Neutrophil (primary cell): ENCODE measurements at regions not wholly inside any gene's neighbourhood (a gene's known extent, or its start where the extent isn't known, plus 50 kb on each side); places are given as distances from the start of the nearest gene placed in this dataset.
"Not testable (repeated sequence)": the region's sequence is repeated elsewhere in the genome, so short reads cannot be mapped to it uniquely, and the experiment has no call there.

Experiments used
- H3K27ac ChIP-seq: fragments of 200-600 bp; sonication (generic); 2 replicates; pipeline ENCODE4 v1.5.1; 2016; ENCODE audit warnings: mild to moderate bottlenecking, moderate library complexity
- H3K27me3 ChIP-seq: fragments of 200-600 bp; sonication (generic); 2 replicates; pipeline ENCODE4 v1.6.0; 2016; ENCODE audit warnings: mild to moderate bottlenecking
- H3K36me3 ChIP-seq: fragments of 200-600 bp; sonication (generic); 2 replicates; pipeline ENCODE4 v1.5.1; 2017
- H3K4me1 ChIP-seq, 2 experiments: fragments of 200-600 bp in 1 of 2; sonication (generic) in 1 of 2; 1 replicate in 1 of 2; 2 replicates in 1 of 2; pipeline versions ENCODE4 v1.5.1 to v1.6.1; 2013 to 2016; ENCODE audit warnings: low read depth in 1 of 2, low read length in 1 of 2, mild to moderate bottlenecking in 1 of 2, moderate library complexity in 1 of 2; ENCODE audit not compliant: control insufficient read depth in 1 of 2, insufficient read depth in 1 of 2
- H3K4me3 ChIP-seq, 2 experiments: fragments of 200-600 bp in 1 of 2; sonication (generic) in 1 of 2; 1 replicate in 1 of 2; 2 replicates in 1 of 2; pipeline ENCODE4 v1.5.1; 2013 to 2016; ENCODE audit warnings: low read depth in 1 of 2, low read length in 1 of 2, mild to moderate bottlenecking in 1 of 2, moderate library complexity in 1 of 2
- H3K9me3 ChIP-seq: fragments of 200-600 bp; sonication (generic); 2 replicates; pipeline ENCODE4 v1.5.1; 2016
- TF ChIP-seq, protein P1 (sequence below): fragments of 200-600 bp; sonication (generic); IDR thresholded peaks from 2 replicates; pipeline ENCODE4 v1.5.1; 2016; ENCODE audit warnings: antibody characterized with exemption

DNA sequence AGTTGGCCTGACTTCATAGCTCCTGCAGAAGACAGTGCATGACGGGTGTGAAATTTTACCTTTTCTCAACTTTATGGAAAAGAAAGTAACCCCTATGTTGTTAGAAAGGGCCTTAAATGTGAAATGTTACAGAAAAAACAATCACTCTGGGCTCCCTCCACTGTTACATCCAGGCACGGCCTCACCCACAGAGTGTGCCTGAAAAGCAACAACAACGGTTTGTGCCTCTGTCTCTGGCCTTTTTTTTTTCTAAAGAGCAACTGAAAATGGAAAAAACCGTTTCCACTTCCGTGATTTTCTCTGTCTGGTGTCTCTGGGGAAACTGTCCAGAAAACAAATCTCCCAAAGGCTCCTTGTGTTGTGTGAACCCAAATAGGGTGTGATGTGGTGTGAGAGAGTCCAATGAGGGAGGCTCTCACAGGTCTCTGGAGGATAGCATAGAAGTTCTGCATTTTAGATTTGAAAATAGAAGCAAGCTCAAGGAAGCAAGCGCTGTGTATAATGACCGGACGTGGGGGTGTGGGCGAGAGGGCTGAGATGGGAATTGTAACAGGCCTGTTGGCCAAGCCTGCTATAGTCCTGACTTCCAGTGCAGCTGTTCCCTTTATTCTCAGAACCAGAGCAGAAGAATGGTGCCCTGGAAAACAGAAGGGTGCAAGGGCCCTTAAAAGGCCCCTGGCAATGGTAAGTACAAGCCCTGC is 221.8 kb upstream of the TUT7 start:
- TF ChIP-seq, protein P1, sequence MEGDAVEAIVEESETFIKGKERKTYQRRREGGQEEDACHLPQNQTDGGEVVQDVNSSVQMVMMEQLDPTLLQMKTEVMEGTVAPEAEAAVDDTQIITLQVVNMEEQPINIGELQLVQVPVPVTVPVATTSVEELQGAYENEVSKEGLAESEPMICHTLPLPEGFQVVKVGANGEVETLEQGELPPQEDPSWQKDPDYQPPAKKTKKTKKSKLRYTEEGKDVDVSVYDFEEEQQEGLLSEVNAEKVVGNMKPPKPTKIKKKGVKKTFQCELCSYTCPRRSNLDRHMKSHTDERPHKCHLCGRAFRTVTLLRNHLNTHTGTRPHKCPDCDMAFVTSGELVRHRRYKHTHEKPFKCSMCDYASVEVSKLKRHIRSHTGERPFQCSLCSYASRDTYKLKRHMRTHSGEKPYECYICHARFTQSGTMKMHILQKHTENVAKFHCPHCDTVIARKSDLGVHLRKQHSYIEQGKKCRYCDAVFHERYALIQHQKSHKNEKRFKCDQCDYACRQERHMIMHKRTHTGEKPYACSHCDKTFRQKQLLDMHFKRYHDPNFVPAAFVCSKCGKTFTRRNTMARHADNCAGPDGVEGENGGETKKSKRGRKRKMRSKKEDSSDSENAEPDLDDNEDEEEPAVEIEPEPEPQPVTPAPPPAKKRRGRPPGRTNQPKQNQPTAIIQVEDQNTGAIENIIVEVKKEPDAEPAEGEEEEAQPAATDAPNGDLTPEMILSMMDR: no peak
- H3K4me3 ChIP-seq: no peak overlapping the region

DNA sequence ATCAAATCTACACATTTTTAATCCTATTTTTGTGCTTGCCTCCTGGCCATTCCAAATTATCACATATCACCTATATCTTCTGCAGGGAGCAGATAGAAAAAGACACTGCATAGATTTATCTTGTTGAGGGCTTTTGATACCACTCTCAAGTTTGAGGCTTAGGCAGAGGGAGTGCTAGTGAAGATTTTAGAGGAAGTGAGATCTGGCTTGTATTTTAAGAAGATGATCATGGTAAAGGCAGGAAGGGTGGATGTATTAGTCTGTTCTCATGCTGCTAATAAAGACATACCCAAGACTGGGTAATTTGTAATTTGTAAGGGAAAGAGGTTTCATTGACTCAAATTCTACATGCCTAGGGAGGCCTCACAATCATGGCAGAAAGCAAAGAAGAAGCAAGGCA is 220.9 kb upstream of the TUT7 start:
- no peaks in the 10 kb centered on the region for H3K4me1 ChIP-seq
- TF ChIP-seq, protein P1: no peak
- H3K9me3 ChIP-seq: no peaks in the 10 kb centered on the region
- no peak overlapping the region for H3K4me3 ChIP-seq
- H3K27me3 ChIP-seq: no peaks in the 10 kb centered on the region
- no peak overlapping the region for H3K27ac ChIP-seq
- H3K36me3 ChIP-seq: no peaks in the 10 kb centered on the region

More for the DNA sequence above, 221.8 kb upstream of the TUT7 start:
- H3K27me3 ChIP-seq: no peaks in the 10 kb centered on the region
- H3K9me3 ChIP-seq: no peaks in the 10 kb centered on the region
- H3K27ac ChIP-seq: no peak overlapping the region
- H3K4me1 ChIP-seq: no peaks in the 10 kb centered on the region
- no peaks in the 10 kb centered on the region for H3K36me3 ChIP-seq

DNA sequence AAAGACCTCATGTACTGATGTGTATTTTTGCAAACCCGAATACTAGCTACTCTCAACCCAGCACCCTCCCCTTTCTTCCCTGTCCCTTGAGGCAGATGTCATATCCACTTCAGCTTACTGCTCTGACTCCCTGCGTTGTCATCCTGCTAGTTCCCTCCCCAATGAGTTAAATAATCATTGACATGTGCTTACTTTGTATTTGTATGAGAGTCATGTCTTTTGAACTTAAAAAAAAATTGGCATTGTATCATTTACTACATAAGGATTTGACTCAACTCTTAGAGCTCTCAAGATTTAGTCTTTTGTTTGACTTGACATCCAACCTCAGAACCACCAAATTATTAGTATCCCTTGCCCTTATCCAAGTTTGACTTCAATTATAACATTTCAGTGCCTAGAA is 219.7 kb upstream of the TUT7 start:
- no peaks in the 10 kb centered on the region for H3K4me1 ChIP-seq
- no peak overlapping the region for H3K4me3 ChIP-seq
- H3K27me3 ChIP-seq: no peaks in the 10 kb centered on the region
- TF ChIP-seq, protein P1: no peak
- no peak overlapping the region for H3K27ac ChIP-seq
- H3K9me3 ChIP-seq: no peaks in the 10 kb centered on the region
- no peaks in the 10 kb centered on the region for H3K36me3 ChIP-seq

DNA sequence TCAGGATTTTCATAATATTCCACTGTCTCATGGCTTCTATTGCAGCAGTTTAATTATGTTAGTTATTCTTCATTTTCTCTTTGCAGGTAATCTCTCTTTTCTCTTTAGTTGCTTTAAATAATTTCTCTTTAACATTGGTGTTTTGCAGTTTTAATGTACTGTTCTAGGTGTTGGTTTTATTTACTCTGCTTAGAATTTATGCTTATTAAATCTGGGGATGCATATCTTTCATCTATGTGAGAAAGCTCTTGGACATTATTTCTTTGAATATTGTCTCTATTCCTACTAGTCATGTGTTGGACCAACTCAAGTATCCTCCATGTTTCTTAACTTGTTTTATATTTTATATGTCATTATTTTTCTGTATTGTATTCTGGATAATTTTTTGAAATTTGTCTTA is 218.7 kb upstream of the TUT7 start:
- Histone ChIP-seq H3K4me1 (no peaks in the 10 kb centered on the region), H3K27me3 (no peaks in the 10 kb centered on the region), H3K9me3 (no peaks in the 10 kb centered on the region), H3K4me3 (no peak overlapping the region), H3K27ac (no peak overlapping the region), H3K36me3 (no peaks in the 10 kb centered on the region)
- TF ChIP-seq, protein P1: no peak

DNA sequence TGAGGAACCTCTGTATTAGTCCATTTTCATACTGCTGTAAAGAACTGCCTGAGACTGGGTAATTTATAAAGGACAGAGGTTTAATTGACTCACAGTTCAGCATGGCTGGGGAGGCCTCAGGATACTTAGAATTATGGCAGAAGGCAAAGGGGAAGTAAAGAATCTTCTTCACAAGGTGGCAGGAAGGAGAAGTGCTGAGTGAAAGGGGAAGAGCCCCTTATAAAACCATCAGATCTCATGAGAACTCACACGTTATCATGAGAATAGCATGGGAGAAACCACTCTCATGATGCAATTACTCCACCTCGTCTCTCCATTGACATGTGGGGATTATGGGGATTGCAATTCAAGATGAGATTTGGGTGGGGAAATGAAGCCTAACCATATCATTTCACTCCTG is 211.4 kb upstream of the TUT7 start:
- not testable (repeated sequence) for H3K4me3 ChIP-seq, H3K9me3 ChIP-seq, H3K27ac ChIP-seq, H3K4me1 ChIP-seq, H3K27me3 ChIP-seq, H3K36me3 ChIP-seq

DNA sequence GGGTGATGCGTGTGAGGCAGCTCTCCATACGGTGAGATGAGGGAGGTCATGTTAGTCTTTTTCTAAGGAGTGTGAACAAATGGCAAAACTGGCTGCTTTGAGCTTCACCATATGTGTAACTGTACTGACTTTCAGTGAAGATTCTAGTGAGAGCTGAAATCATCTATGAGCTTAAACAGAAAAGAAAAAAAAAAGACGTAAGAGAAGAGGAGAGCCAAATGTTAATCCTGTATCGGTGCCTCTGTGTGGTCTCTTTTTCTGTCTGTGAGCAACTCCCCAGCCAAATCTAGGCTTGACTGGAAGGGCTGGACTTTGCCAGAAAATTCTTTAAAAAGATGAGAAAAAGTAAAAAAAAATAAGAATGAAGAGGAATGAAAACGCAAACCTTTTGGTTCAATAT is 209.7 kb upstream of the TUT7 start:
- no peaks in the 10 kb centered on the region for H3K36me3 ChIP-seq
- TF ChIP-seq, protein P1: no peak
- H3K27ac ChIP-seq: no peak overlapping the region

More for the DNA sequence above, 209.7 kb upstream of the TUT7 start:
- Histone ChIP-seq H3K27me3 (no peaks in the 10 kb centered on the region), H3K4me1 (no peaks in the 10 kb centered on the region), H3K4me3 (no peak overlapping the region), H3K9me3 (no peaks in the 10 kb centered on the region)
